ENCODE measurements at regions not wholly inside any gene's neighbourhood (a gene's known extent, or its start where the extent isn't known, plus 50 kb on each side); places are given as distances from the start of the nearest gene placed in this dataset.

GRCh38 chr7:67990716-67991115 is 994.1 kb downstream of the TYW1 start:
- ATAC-seq (no peak), DNase-seq (no peak)
- TF ChIP-seq CTCF (IDR thresholded peaks at IDR 0.05) = no peak
- H3K4me1 ChIP-seq = no peaks in the 10 kb centered on the region
- H3K9me3 ChIP-seq = no peaks in the 10 kb centered on the region
- H3K4me3 ChIP-seq = no peak overlapping the region
- H3K36me3 ChIP-seq = no peaks in the 10 kb centered on the region
- H3K27ac ChIP-seq = no peak overlapping the region
- no peaks in the 10 kb centered on the region for H3K27me3 ChIP-seq (ENCODE audit: low read depth)
- intact Hi-C loops (cut with DNase I) = no loop called here

GRCh38 chr7:67992287-67992686 is 995.7 kb downstream of the TYW1 start:
- no peak overlapping the region for H3K4me3 ChIP-seq
- DNase-seq (no peak), ATAC-seq (no peak)
- H3K27me3 ChIP-seq (ENCODE audit: low read depth) = no peaks in the 10 kb centered on the region
- TF ChIP-seq CTCF (IDR thresholded peaks at IDR 0.05) = no peak
- no peaks in the 10 kb centered on the region for H3K36me3 ChIP-seq
- no peaks in the 10 kb centered on the region for H3K9me3 ChIP-seq
- H3K27ac ChIP-seq = no peak overlapping the region
- no peaks in the 10 kb centered on the region for H3K4me1 ChIP-seq
- intact Hi-C loops (cut with DNase I) = no loop called here

GRCh38 chr7:68005992-68006391 is 1009.4 kb downstream of the TYW1 start:
- H3K27ac ChIP-seq = no peak overlapping the region
- H3K4me1 ChIP-seq = no peaks in the 10 kb centered on the region
- intact Hi-C loops (cut with DNase I) = no loop called here
- ATAC-seq = no peak
- H3K27me3 ChIP-seq (ENCODE audit: low read depth) = no peaks in the 10 kb centered on the region
- no peaks in the 10 kb centered on the region for H3K9me3 ChIP-seq
- no peak for DNase-seq
- no peak for TF ChIP-seq CTCF (IDR thresholded peaks at IDR 0.05)
- no peaks in the 10 kb centered on the region for H3K36me3 ChIP-seq
- no peak overlapping the region for H3K4me3 ChIP-seq

- no peaks in the 10 kb centered on the region for H3K4me1 ChIP-seq
- H3K9me3 ChIP-seq = no peaks in the 10 kb centered on the region
- ATAC-seq = no peak
- no peak for TF ChIP-seq CTCF (IDR thresholded peaks at IDR 0.05)
- no peak for DNase-seq
- H3K27me3 ChIP-seq (ENCODE audit: low read depth) = no peaks in the 10 kb centered on the region
- intact Hi-C loops (cut with DNase I) = no loop called here
- no peak overlapping the region for H3K4me3 ChIP-seq
- no peak overlapping the region for H3K27ac ChIP-seq
- no peaks in the 10 kb centered on the region for H3K36me3 ChIP-seq
Measured at GRCh38 chr7:68006619-68007018, 1010.0 kb downstream of the TYW1 start.

- no peak overlapping the region for H3K27ac ChIP-seq
- H3K4me1 ChIP-seq = no peaks in the 10 kb centered on the region
- H3K4me3 ChIP-seq = no peak overlapping the region
- intact Hi-C loops (cut with DNase I) = no loop called here
- no peak for DNase-seq
- no peak for TF ChIP-seq CTCF (IDR thresholded peaks at IDR 0.05)
- H3K9me3 ChIP-seq = no peaks in the 10 kb centered on the region
- no peaks in the 10 kb centered on the region for H3K27me3 ChIP-seq (ENCODE audit: low read depth)
- no peaks in the 10 kb centered on the region for H3K36me3 ChIP-seq
- ATAC-seq = no peak
Measured at GRCh38 chr7:68009716-68010115, 1013.1 kb downstream of the TYW1 start.

All from lower lobe of right lung (tissue), 2 donors.